Fibroblast of skin of back (primary cell): ENCODE measurements at regions not wholly inside any gene's neighbourhood (a gene's known extent, or its start where the extent isn't known, plus 50 kb on each side); places are given as distances from the start of the nearest gene placed in this dataset.
"Not testable (repeated sequence)": the region's sequence is repeated elsewhere in the genome, so short reads cannot be mapped to it uniquely, and the experiment has no call there.

Experiments
- DNase-seq: peaks from one replicate; pipeline ENCODE4 v3.0.0-alpha.2; 2013

DNA sequence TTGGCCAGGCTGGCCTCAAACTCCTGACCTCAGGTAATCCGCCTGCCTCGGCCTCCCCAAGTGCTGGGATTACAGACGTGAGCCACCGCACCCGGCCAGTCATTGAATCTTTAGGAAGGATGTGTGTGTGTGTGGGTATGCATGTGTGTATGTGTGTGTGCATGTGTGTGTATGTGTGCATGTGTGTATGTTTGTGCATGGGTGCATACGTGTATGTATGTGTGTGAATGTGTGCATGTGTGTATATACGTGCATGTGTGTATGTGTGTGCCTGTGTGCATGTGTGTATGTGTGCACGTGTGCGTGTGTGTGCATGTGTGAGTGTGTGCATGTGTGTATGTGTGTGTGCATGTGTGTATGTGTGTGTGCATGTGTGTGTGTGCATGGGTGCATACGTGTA, 120.1 kb upstream of the SHH start:
- not testable (repeated sequence) for DNase-seq

DNA sequence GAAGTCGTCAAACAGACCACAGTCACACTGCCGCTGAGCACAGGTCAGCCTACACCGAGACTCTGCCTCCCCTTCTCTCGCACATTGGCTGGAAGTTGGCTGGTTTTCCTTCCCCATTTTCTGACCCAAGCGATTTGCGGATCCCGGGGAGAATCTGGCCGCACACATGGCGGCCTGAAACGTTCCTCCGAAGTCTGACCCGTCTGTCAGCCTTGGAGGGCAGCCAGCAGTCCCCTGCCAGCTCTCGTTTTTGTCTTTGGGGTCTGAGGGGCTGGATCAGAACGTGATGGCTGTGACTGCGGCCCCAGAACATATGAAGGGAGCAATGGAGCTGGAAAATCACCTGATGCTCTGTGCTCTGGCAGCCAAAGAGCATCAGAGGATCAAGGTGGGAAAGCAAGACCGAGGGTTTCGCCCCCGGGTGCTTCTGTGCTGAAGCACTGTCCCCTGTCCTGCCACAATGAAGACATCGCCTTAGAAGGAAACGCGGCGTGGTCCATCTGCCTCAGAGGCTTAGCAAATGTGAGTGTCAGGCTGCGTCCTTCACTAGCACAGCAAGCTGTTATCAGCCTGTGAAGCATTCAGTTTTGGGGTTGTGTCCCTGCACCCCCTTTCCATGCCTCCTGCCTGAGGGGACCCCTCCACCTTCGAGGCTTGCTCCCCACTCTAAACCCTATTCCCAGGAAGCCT, 119.3 kb upstream of the SHH start:
- no peak for DNase-seq

DNA sequence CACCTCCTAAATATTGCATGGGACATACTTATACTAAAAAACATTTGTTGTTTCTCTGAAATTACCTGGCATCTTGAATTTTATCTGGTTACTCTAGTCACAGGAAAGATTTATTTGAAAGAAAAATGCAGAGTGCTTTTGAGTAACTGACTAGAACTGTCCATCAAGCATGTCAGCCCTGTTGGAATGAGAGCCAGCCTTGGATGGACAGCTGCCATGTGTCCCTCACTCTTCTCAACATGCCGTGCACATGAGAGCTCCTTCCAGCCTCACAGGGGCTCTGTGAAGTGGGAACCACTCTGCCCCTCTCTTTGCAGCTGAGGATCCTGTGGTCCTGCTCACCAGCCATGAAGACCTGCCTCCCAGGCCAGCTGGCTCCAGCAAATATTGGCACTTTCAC, 118.3 kb upstream of the SHH start:
- DNase-seq: no peak

DNA sequence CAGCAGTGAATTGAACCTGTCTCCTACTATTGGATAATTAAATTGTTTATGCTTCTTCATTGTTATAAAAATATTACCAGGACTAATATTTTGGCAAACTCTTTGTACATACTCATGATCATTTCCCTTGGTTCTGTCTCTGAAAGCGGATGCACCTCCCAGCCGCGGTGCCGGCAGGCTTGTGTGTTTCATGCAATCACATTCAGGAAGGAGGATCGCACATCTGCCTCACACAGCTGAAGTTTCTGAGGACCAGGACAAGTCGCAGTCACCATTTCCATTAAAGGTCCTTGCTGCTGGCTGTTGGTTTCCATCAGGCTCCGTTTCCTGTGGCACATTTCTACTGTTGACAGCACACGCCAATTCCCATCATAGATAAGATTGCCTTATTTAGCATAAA, 117.8 kb upstream of the SHH start:
- no peak for DNase-seq

DNA sequence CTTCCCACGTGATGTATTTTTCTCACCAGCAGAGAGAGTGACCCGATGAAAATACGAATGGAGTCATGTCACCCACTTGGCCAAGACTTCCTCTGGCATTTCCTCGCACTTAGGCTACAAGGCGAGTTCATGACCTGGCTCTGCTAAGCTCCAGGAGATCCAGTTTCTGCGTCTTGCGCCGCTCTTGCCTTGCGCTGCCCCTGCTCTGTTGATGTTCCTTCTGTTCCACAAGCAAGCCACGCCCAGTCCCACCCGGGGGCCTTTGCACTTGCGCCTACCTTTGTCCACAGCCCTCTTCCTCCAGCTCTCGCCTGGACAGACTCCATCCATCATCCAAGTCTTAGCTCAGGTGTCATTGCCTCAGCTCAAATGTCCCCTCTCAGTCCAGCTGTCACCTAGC, 116.3 kb upstream of the SHH start:
- no peak for DNase-seq

DNA sequence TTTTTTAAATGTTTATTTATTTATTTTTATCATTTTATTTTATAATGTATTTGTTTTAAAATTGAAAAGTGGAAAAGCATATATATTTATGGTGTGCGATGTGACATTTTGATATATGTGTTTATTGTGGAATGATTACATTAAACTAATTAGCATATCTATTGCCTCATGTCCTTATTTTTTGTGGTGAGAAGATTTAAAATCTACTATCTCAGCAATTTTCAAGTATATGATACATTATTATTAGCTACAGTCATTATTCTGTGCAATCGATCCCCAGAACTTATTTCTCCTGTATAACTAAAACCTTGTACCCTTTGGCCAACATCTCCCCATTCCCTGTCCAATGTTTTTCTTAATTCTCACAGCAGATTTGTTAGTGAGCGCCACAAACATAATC, 115.6 kb upstream of the SHH start:
- DNase-seq: no peak

DNA sequence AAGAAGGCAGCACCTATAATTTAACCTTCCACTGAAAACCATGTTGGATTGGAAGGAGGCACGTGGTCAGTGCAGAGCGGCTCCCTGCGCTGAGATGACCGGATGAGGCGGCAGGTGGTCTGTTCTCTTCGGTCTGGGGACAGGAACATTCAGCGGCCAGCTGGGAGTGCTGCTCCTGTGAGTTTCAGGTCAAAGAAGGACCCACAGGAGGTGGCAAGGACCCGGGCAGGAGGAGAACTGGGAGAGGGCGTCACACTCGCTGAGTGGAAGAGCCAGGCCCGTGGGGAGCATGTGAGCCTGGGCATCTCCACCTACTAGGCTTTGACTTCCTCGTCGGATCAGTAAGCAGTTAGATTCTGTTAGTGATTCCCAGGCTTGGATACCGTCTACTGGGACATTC, 113.4 kb upstream of the SHH start:
- no peak for DNase-seq

DNA sequence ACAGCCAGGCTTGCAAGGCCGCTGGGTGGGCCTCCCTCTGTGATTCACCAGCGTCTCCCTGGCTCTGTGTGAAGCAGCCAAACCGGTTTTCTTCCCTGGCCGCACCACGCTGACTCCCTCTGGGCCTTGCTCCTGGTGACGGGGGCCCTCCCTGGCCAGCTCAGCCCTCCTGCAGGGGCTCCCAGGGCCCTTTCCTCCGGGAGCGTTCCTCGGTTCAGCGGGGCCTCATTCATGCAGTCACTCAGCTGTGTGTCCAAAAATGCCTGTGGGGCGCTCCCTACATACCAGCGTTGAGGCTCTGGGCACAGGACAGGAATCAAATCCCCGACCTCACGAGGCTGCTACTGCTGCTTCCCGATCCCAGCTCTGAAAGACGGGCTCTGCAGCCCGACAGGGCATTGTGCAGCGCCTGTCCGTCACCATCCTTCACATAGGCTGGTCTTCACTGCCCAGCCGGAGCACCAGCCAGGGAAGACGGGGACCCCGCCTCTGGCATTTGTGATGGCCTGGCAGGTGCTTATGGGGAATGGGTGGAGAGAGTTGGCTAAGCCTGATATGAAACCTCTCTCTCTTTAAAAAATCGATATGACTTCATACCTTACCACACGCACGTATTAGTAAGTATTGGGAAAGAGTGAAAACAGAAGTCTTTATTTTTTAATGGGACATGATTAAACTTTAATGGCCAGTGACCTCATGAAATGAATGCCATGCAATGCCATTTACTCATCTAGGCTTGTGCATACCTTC, 110.0 kb upstream of the SHH start:
- DNase-seq: no peak

DNA sequence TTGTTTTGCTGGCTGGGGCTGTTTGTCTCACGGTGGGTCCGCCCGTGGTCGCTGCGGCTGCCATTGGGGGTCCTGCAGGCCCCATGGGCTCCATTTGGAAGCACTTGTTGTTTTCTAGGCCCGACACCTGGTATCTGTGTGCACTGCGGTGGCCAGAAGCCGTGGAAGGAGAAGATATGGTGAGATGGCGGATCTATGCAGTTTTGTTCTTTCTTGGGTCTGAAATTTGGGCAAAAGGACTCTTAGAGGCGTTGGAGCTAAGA, 109.5 kb upstream of the SHH start:
- no peak for DNase-seq

DNA sequence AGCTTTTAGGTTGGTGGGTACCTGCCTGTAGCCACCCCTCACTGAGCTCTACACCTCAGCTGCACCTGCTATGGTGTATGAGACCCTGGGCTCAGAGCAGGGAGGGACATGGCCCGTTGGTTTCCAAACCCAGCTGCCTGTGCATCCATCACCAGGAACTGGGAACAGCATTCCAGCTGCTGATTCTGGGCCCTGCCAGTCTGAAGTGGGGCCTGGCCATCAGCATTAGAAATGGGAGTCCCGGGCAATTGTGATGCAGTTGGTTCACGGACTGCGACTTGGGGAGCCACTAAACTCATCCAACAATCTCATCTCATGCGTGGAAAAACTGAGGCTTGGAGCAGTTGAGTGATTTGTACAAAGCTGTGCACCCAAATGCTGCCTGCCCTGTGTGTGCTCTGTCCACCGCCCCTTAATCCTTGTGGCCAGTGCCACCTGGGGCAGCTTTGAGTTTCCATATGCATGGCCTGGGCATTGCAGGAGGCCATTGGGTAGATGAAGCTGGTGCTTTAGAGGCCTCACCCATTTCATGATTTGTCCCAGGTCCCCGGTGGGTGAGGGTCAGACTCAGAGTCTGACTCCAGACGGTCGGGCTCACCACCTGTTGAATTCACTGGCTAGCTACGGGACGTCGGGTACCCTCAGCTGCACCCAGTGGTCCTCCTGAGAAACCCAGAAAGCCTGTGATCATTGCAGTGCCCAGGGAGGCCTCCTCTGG, 109.0 kb upstream of the SHH start:
- no peak for DNase-seq

DNA sequence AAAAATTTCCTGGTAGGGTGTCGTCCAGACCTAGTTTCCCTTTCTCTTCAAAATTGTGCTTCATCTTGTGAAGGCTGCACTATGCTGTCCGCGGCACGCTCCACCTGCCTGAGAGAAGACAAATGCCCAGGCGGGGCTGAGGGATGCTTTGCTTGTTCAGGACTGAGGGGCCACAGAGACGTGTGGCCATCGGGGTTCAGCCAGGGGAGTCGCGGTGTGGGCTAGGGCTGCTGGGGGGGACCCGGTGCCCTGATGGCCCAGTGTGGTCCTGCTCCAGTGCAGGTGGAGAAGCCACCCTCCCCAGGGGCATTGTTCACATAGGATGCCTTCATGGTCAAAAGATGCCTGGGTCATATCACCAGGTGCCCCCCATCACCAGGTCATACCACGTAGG, 107.8 kb upstream of the SHH start:
- no peak for DNase-seq

DNA sequence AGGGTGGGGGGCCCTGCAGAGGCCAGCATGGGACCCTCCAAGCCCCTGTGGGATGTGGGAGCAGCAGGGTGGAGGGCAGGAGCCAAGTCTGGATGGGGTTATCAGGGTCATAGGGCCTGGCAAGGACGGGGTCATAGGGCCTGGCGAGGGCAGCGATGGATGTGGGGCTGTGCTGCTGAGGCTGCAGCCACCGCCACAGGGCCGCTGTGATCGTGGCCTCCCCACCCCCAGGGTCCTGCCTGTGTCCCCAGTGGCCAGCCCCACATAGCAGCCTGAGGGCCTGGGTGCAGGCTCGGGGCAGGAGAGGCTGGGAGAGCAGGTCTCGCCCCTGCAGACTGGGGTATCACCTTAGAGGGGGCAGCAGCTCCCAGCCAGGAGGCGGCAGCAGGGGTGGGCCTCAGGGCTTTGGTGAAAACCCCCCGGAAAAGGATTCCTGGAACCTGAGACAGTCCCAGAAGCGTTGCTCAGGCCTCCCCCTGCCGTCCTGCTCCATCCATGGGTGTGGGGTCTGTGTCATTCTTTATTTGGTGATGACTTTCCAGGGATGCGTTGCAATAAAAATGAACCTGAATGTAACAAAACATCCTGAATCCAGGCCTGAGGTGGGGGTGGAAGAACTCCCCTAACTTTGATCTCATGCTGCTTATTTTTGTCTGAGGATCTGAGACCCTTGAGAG, 107.3 kb upstream of the SHH start:
- DNase-seq: peak; percentile 18

DNA sequence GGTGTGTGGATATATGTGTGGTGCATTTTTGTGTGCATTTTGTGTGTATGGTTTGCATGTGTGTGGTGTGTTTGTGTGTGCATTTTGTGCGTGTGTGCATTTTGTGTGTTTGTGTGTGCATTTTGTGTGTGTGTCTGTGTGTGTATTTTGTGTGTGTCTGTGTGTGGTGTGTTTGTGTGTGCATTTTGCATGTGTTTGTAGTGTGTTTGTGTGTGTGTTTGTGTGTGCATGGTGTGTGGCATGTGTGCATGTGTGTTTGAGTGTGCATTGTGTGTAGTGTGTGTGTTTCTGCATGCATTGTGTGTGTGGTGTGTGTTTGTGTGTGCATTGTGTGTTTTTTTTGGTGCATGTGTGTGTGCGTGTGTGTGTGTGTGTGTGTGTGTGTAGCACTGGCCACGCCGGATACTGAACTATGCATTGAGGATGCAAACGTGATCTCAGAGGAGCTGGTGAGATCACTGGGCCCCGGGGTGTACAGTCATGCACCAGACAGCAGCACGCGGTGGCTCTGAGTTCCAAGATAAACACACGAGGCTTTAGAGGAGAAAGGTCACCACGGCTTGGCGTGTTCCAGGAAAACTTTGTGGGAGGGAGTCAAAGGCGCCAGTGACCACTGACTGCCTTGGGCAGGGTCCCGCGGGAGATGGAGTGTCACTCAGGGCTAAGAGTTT, 106.6 kb upstream of the SHH start:
- DNase-seq: peak; percentile 93

DNA sequence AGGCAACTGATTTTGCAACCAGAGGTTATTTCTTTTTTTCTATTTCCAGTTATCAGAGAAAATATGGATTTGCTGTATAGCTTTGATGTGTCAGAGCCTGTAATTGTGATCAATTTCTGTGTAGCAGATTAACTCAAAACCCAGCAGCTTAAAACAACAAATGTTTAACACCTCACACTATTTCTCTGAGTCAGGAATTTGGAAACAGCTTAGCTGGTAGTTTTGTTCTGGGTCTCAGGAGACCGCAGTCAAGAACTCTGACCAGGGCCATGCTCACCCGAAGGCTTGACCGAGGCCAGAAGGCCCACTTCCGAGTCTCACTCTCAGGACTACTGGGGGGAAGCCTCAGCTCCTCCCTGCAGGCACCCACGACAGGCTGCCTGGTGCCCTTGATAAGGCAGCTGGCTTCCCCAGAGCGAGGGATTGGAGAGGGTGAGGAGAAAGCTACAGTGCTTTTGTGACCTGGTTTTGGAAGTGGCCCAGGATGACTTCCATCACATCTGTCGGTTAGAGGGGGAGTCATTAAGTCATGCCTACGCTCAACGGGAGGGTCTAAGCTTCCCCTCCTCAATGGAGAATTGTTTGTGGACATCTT, 105.7 kb upstream of the SHH start:
- no peak for DNase-seq

DNA sequence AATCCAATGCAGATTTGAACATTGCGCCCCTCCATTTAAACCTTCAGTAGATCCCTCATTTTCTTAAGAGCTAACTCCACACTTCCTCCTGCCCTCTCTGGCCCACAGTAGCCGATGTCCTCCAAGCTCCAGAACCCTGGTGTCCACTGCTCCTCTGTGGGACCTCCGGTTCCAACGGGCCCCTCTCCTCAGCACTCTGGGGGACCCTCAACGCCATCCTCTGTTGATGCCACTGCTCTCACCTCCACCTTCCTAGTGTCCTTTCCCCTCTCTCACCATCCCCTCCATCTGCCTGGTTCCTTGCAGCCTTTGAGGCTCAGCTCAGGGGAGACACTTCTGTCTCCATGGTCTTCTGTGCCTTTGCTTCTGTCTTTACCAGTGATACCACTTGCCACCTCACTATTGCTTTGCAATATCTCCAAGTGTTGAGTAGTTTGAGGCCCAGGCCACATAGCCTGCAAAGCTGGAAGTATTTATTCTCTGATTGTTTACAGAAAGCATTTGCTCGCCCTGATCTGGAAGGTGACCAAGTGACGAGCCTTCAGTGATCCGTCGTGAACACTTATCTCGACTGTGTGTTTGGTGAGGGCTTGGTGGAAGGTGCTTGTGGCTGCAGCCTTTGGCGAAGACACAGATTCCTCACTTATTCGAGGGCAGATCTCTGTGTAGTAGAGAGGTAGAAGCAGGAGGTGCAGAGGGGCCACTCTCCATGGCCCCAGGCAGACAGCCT, 104.8 kb upstream of the SHH start:
- no peak for DNase-seq

DNA sequence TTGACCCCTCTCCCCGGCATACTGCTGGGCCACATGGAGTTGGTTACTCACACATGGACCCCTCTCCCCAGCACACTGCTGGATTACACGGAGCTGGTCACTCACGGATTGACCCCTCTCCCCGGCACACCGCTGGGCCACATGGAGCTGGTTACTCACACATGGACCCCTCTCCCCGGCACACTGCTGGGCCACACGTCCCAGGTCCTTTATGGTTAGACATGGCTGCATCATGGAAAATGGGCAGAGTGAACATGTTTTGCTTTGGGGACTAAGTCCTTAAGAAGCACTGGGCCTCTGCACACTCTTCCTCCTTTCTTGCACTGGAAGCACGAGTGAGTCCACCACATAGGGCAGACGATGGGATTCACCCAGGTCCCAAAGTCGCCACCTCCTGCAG, 102.1 kb upstream of the SHH start:
- DNase-seq: no peak

DNA sequence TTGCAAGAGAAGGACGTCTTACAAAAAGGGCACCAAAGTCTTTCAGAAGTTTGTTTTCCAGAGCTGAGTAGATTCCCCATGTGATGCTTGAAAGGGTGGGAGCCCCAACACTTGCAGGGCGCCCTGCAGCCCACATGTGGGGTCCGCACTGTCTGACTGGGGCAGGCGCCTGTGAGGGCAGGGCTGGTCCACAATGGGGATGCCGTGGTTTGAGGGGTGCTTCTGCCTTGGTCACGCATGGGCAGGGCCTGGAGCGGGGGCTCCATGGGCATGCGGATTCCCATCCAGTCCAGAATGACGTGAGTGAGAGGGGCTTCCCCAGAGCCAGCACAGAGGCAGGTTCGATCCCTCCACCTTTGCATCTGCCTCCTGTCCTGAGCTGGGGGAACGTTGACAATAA, 101.5 kb upstream of the SHH start:
- no peak for DNase-seq

DNA sequence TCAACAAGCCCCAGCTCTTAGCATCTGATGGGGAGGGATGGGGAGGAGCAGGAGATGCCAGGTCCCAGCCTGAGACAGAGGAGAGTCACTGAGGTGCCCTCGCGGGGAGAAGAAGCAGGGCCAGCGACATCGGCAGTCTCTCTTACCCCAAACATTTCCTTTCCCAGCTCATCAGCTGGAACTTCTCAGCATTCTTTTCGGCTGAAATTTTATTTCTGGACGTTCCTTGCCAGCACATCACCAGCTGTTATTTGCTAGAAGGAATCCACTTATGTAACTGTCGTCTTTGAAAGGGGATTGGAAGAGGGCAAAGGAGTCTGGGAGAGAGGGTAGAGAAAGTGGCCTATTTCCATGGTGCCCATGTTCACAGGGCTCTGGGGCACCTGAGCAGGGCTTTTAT, 101.0 kb upstream of the SHH start:
- peak; percentile 8 for DNase-seq

DNA sequence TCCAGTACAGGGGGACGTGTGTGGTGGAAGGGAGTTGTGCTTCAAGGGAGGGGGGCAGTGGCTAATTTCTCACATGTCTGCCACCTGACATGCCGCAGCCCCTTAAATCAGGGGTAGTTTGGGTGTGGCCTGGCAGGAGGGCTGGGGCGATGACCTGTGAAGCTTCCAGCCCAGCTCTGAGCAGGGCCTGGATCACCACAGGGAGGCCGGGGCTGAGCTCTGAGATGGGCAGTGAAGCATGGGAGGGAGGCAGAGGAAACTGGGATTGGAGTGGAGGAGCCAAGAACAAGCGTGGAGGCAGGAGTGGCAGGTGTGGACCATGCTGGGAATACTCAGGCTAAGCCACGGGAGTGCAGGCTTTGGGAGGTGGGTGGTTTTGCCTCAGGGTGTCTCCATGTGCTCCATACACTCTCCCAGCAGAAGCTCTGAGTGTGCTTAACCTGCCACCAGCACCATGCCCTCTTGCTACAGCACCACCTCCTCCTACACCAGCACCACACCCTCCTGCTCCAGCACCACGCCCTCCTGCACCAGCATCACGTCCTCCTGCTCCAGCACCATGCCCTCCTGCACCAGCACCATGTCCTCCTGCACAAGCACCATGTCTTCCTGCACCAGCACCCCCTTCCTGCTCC, 99.3 kb upstream of the SHH start:
- DNase-seq: no peak

DNA sequence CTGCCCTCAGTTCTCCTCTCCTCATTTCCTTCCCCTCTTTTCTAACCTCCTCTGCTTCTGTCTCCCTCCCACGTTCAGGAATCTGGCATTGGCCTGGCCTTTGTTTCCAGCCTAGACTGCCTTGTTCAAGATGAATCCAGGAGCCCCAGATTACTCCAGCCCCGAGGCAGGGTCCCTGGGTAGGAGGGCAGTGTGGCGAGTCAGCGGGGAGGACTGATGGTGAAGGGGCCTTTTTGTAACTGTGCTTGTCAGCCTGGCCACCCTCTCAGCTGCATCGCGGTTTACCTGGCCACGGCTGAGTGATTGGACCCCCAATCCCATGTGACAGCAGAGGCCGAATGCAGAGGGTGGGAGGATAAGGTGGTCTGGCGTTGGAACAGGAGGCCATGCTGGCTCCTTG, 96.1 kb upstream of the SHH start:
- no peak for DNase-seq

DNA sequence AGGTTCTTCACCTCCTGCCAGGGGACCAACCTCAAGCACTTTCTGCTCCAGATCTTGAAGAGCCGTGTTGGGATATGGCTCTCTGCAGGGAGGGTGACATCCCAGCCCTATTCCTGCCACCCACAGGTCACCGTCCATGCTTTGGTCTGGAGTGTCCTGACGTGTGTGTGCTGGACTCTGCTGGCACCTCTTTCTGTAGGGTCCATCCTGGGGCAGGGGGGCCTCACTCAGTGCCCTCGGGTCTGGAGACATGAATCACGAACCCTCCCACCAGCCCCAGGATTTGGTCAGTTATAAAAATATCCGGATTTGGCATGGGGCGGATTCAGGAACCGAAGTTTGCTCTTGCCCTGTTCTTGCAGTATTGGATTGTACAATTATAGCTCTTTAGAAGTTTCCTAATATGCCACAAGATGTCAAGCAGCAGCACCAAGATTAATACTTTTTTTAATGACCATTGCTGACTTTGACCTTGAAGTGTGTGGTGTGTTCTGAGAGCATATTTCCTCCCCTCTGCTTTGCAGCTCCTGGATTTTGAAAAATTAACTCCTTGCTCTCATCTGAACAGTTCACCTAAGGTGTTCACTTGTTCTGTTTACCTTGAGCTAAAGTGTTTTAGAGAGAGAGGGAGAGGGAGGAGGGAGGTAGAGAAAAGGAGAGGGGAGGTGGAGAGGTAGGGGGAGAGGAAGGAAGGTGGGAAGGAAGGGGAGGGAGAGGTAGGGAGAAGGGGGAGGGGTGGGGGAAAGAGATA, 95.4 kb upstream of the SHH start:
- no peak for DNase-seq
